H1 (cell line): ENCODE measurements at regions not wholly inside any gene's neighbourhood (a gene's known extent, or its start where the extent isn't known, plus 50 kb on each side); places are given as distances from the start of the nearest gene placed in this dataset.

ENCODE experiments used
- CTCF ChIA-PET: fragments of 300-600 bp; sonication (Branson Sonifier 250); formaldehyde crosslinking; loops from one replicate; lab custom pipeline; 2021; ENCODE audit not compliant: partially characterized antibody; lab: Charles Lee
- POLR2A ChIA-PET: fragments of 300-600 bp; sonication (Branson Sonifier 250); formaldehyde crosslinking; loops from one replicate; lab custom pipeline; 2021; ENCODE audit warnings: inconsistent platforms; ENCODE audit not compliant: partially characterized antibody; lab: Charles Lee
- DNase-seq, 2 experiments: peaks; one replicate each; pipeline versions ENCODE4 v3.0.0 to v3.0.0-alpha.2; 2010 to 2022; ENCODE audit warnings: low spot score in 2 of 2, low read depth in 1 of 2, mixed read lengths in 1 of 2
- FAIRE-seq: peaks from 2 replicates; lab custom pipeline; 2011; peaks lifted over from hg19 to GRCh38; lab: Jason Lieb, UNC
- H2AFZ ChIP-seq: 2 replicates; pipeline ENCODE4 v1.8.1; 2012; ENCODE audit warnings: low read length, inconsistent platforms
- H2AK5ac ChIP-seq: 2 replicates; pipeline ENCODE4 v1.6.1; 2013; ENCODE audit warnings: low read depth, low read length
- H2BK120ac ChIP-seq: replicated peaks from 2 replicates; pipeline ENCODE3; 2013; ENCODE audit warnings: low read depth, low read length, inconsistent platforms
- H2BK12ac ChIP-seq: 2 replicates; pipeline ENCODE4 v1.6.1; 2013; ENCODE audit warnings: low read depth, low read length
- H2BK15ac ChIP-seq: 2 replicates; pipeline ENCODE4 v1.6.1; 2013; ENCODE audit warnings: low read length
- H2BK20ac ChIP-seq: 2 replicates; pipeline ENCODE4 v1.6.1; 2013; ENCODE audit warnings: low read length
- H2BK5ac ChIP-seq: 2 replicates; pipeline ENCODE4 v1.6.1; 2013; ENCODE audit warnings: low read depth, low read length
- H3K14ac ChIP-seq: 2 replicates; pipeline ENCODE4 v1.6.1; 2013; ENCODE audit warnings: inconsistent platforms; ENCODE audit not compliant: insufficient read length
- H3K18ac ChIP-seq: 2 replicates; pipeline ENCODE4 v1.6.1; 2013; ENCODE audit warnings: low read length; ENCODE audit errors: extremely low read depth
- H3K23ac ChIP-seq: 2 replicates; pipeline ENCODE4 v1.6.1; 2013; ENCODE audit warnings: inconsistent platforms; ENCODE audit not compliant: insufficient read length
- H3K23me2 ChIP-seq: 2 replicates; pipeline ENCODE4 v1.6.1; 2013; ENCODE audit warnings: low read depth, low read length
- H3K27ac ChIP-seq: 2 replicates; pipeline ENCODE4 v1.6.1; 2011; ENCODE audit warnings: low read depth, low read length, inconsistent platforms
- H3K27me3 ChIP-seq, 4 experiments: replicated peaks in 1 of 4; 1 replicate in 1 of 4; 2 replicates in 3 of 4; pipeline versions ENCODE4 v1.6.1 to v1.8.1; 2011 to 2013; ENCODE audit warnings: low read length in 3 of 4, mild to moderate bottlenecking in 3 of 4, inconsistent platforms in 2 of 4, mixed read lengths in 2 of 4, moderate library complexity in 1 of 4; ENCODE audit not compliant: control insufficient read depth in 3 of 4, insufficient read depth in 3 of 4; ENCODE audit errors: extremely low read depth in 1 of 4
- H3K36me3 ChIP-seq, 4 experiments: 2 replicates each; pipeline versions ENCODE4 v1.6.1 to v1.8.1; 2011 to 2013; ENCODE audit warnings: mild to moderate bottlenecking in 4 of 4, low read length in 3 of 4, moderate library complexity in 2 of 4, control low read depth in 1 of 4, inconsistent platforms in 1 of 4; ENCODE audit not compliant: insufficient read depth in 4 of 4, control insufficient read depth in 2 of 4
- H3K4ac ChIP-seq: replicated peaks from 2 replicates; pipeline ENCODE3; 2013; ENCODE audit warnings: low read length, low read depth, mixed read lengths, inconsistent platforms; ENCODE audit not compliant: insufficient read length
- H3K4me1 ChIP-seq, 4 experiments: replicated peaks in 1 of 4; 1 replicate in 1 of 4; 2 replicates in 3 of 4; pipeline versions ENCODE4 v1.6.1 to v1.8.1; 2011 to 2013; ENCODE audit warnings: low read length in 3 of 4, inconsistent platforms in 2 of 4, mixed read lengths in 1 of 4; ENCODE audit not compliant: insufficient read depth in 4 of 4, control insufficient read depth in 3 of 4
- H3K4me2 ChIP-seq, 2 experiments: 2 replicates each; pipeline versions ENCODE4 v1.6.1 to v1.8.1; 2011 to 2013; ENCODE audit warnings: low read depth in 2 of 2, low read length in 2 of 2, control low read depth in 1 of 2, inconsistent platforms in 1 of 2, mild to moderate bottlenecking in 1 of 2; ENCODE audit not compliant: insufficient read depth in 1 of 2
- H3K4me3 ChIP-seq, 4 experiments: fragments of 200-600, 300-600 bp in 1 of 4; sonication (generic), shearing (Covaris generic), sonication (Bioruptor Twin) in 1 of 4; 2 replicates each; pipeline versions ENCODE4 v1.5.1 to v1.8.1; 2011 to 2016; ENCODE audit warnings: low read length in 4 of 4, low read depth in 3 of 4, control low read depth in 2 of 4, inconsistent platforms in 2 of 4, mild to moderate bottlenecking in 2 of 4, mixed read lengths in 1 of 4, moderate library complexity in 1 of 4; ENCODE audit not compliant: insufficient read depth in 2 of 4; ENCODE audit errors: extremely low read depth in 1 of 4
- H3K56ac ChIP-seq: replicated peaks from 2 replicates; pipeline ENCODE3; 2013; ENCODE audit warnings: low read depth, mild to moderate bottlenecking, mixed read lengths, low read length, inconsistent platforms; ENCODE audit not compliant: insufficient read length
- H3K79me1 ChIP-seq: 2 replicates; pipeline ENCODE4 v1.6.1; 2013; ENCODE audit warnings: low read depth, low read length, control low read depth
- H3K79me2 ChIP-seq, 2 experiments: 2 replicates each; pipeline versions ENCODE4 v1.6.1 to v1.8.1; 2012 to 2013; ENCODE audit warnings: low read length in 2 of 2, mild to moderate bottlenecking in 2 of 2, inconsistent platforms in 1 of 2; ENCODE audit not compliant: insufficient read depth in 2 of 2, control insufficient read depth in 1 of 2
- H3K9ac ChIP-seq, 4 experiments: replicated peaks in 1 of 4; 1 replicate in 1 of 4; 2 replicates in 3 of 4; pipeline versions ENCODE4 v1.6.1 to v1.8.1; 2011 to 2013; ENCODE audit warnings: low read depth in 3 of 4, low read length in 3 of 4, control low read depth in 2 of 4, mild to moderate bottlenecking in 2 of 4, moderate library complexity in 2 of 4, inconsistent platforms in 1 of 4; ENCODE audit errors: extremely low read depth in 1 of 4
- H3K9me3 ChIP-seq, 2 experiments: 2 replicates each; pipeline versions ENCODE4 v1.6.1 to v1.8.1; 2012 to 2013; ENCODE audit warnings: mild to moderate bottlenecking in 2 of 2, moderate library complexity in 2 of 2, control low read depth in 1 of 2, inconsistent platforms in 1 of 2, low read depth in 1 of 2, low read length in 1 of 2, mixed read lengths in 1 of 2; ENCODE audit not compliant: insufficient read depth in 2 of 2
- H4K20me1 ChIP-seq, 2 experiments: replicated peaks in 1 of 2; 2 replicates each; pipeline versions ENCODE3 to v1.8.1; 2011 to 2013; ENCODE audit warnings: inconsistent platforms in 2 of 2, low read length in 2 of 2, mild to moderate bottlenecking in 1 of 2; ENCODE audit not compliant: insufficient read depth in 2 of 2, control insufficient read depth in 1 of 2
- H4K5ac ChIP-seq: 2 replicates; pipeline ENCODE4 v1.6.1; 2013; ENCODE audit warnings: low read length, low read depth, mixed read lengths, inconsistent platforms; ENCODE audit not compliant: insufficient read length
- H4K8ac ChIP-seq: 2 replicates; pipeline ENCODE4 v1.8.0; 2013; ENCODE audit warnings: mild to moderate bottlenecking, moderate library complexity, low read length, inconsistent platforms; ENCODE audit not compliant: insufficient read depth; ENCODE audit errors: extremely low read depth
- H4K91ac ChIP-seq: replicated peaks from 2 replicates; pipeline ENCODE3; 2013; ENCODE audit warnings: low read length, mixed read lengths, inconsistent platforms; ENCODE audit not compliant: insufficient read length
- EGR1 ChIP-seq: IDR thresholded peaks from 2 replicates; pipeline ENCODE4 v1.6.1; 2011; ENCODE audit warnings: low read depth, low read length, borderline replicate concordance
- HDAC6 ChIP-seq: IDR thresholded peaks from one replicate; pipeline ENCODE4 v1.7.1; 2012; ENCODE audit warnings: low read depth, mild to moderate bottlenecking, inconsistent platforms, low read length, moderate library complexity
- POLR2A ChIP-seq, 2 experiments: IDR thresholded peaks; 1 replicate in 1 of 2; 2 replicates in 1 of 2; pipeline ENCODE4 v1.6.1; 2011; ENCODE audit warnings: low read depth in 2 of 2, low read length in 2 of 2, mild to moderate bottlenecking in 2 of 2; ENCODE audit errors: control extremely low read depth in 1 of 2
- RBBP5 ChIP-seq: IDR thresholded peaks from 2 replicates; pipeline ENCODE4 v1.7.1; 2012; ENCODE audit warnings: low read depth, mild to moderate bottlenecking, inconsistent platforms, low read length, moderate library complexity, borderline replicate concordance
- RNF2 ChIP-seq: fragments of 200-900, 300-1000 bp; sonication (generic); IDR thresholded peaks from 2 replicates; pipeline ENCODE4 v1.7.1; 2016; ENCODE audit warnings: borderline replicate concordance, low read depth, mild to moderate bottlenecking, antibody characterized with exemption, low read length; ENCODE audit not compliant: poor library complexity, severe bottlenecking; ENCODE audit errors: missing control alignments
- SIRT6 ChIP-seq: IDR thresholded peaks from one replicate; pipeline ENCODE4 v1.7.1; 2012; ENCODE audit warnings: low read length, inconsistent platforms
- SIX5 ChIP-seq: IDR thresholded peaks from 2 replicates; pipeline ENCODE4 v1.6.1; 2011; ENCODE audit warnings: mild to moderate bottlenecking, low read depth, low read length
- SP4 ChIP-seq: IDR thresholded peaks from 2 replicates; pipeline ENCODE4 v1.6.1; 2012; ENCODE audit warnings: low read length, inconsistent platforms
- SRF ChIP-seq: IDR thresholded peaks from 2 replicates; pipeline ENCODE4 v1.6.1; 2011; ENCODE audit warnings: mild to moderate bottlenecking, low read depth, low read length, moderate library complexity
- YY1 ChIP-seq: IDR thresholded peaks from 2 replicates; pipeline ENCODE4 v1.6.1; 2011; ENCODE audit warnings: low read depth, mild to moderate bottlenecking, low read length
- WGBS, 2 experiments: shearing (Covaris generic) in 1 of 2; methylation state at CpG; one replicate each; pipeline versions ENCODE4 v1.1.6 to v1.1.7; 2013 to 2015; ENCODE audit warnings: low lambda C conversion rate in 2 of 2, mixed read lengths in 2 of 2, inconsistent platforms in 1 of 2, low coverage in 1 of 2, missing lambda C conversion rate in 1 of 2; ENCODE audit not compliant: insufficient replicate concordance in 2 of 2, insufficient coverage in 1 of 2, insufficient read length in 1 of 2; ENCODE audit errors: extremely low coverage in 1 of 2, missing lambda C conversion rate in 1 of 2; 5-methylcytosine and 5-hydroxymethylcytosine counted together
- TF ChIP-seq, protein P1 (sequence below): IDR thresholded peaks from 2 replicates; pipeline ENCODE4 v1.6.1; 2012; ENCODE audit warnings: low read length, inconsistent platforms
- TF ChIP-seq, protein P2 (sequence below): IDR thresholded peaks from 2 replicates; pipeline ENCODE4 v1.6.1; 2012; ENCODE audit warnings: inconsistent platforms

DNA sequence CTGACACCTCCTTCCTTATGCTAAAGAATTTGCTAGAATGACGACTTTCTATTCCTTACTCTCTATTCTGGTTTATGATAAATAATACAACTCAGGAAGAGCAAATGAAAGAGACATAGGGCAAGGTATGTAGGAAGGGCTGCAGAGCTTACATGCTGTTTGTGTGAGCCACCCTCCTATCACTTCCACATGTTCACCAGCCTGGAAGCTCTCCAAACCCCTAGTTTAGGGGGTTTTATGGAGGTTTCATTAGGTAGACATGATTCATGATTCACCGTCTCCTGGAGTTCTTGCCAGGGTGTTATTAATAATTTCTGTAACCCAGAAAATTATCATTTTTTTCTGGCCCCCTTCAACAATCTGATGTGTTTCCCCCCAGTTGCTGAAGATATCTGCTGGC is 172.1 kb upstream of the COL8A1 start:
- H3K56ac ChIP-seq: no peak overlapping the region
- H4K91ac ChIP-seq: no peak overlapping the region
- H2AK5ac ChIP-seq: no peak overlapping the region
- H3K4me3 ChIP-seq: no peak overlapping the region
- POLR2A ChIA-PET: no interaction called here
- no peaks in the 10 kb centered on the region for H4K20me1 ChIP-seq
- H3K9ac ChIP-seq: no peak overlapping the region
- H2BK12ac ChIP-seq: no peak overlapping the region
- H4K5ac ChIP-seq: no peak overlapping the region
- H3K27ac ChIP-seq: no peak overlapping the region
- H4K8ac ChIP-seq: no peak overlapping the region
- H2AFZ ChIP-seq: no peak overlapping the region
- no peak overlapping the region for H3K23ac ChIP-seq
- FAIRE-seq (no peak), DNase-seq (no peak)
- H3K27me3 ChIP-seq: peaks cover 0 to 1% (median 0%) of the 10 kb centered on the region in 4 experiments; a peak in 1 of 7 replicates
- H3K79me2 ChIP-seq: no peaks in the 10 kb centered on the region
- H3K18ac ChIP-seq: no peak overlapping the region
- H3K4me1 ChIP-seq: no peaks in the 10 kb centered on the region
- TF ChIP-seq RBBP5 (no peak), POLR2A (IDR thresholded peaks at IDR 0.05; ENCODE audit: control extremely low read depth in 1 of 2, low read depth in 2 of 2, low read length in 2 of 2) (no peak), HDAC6 (no peak), SP4 (no peak), EGR1 (no peak), SIRT6 (no peak), SIX5 (no peak), RNF2 (no peak), SRF (no peak), YY1 (no peak)
- TF ChIP-seq, protein P1, sequence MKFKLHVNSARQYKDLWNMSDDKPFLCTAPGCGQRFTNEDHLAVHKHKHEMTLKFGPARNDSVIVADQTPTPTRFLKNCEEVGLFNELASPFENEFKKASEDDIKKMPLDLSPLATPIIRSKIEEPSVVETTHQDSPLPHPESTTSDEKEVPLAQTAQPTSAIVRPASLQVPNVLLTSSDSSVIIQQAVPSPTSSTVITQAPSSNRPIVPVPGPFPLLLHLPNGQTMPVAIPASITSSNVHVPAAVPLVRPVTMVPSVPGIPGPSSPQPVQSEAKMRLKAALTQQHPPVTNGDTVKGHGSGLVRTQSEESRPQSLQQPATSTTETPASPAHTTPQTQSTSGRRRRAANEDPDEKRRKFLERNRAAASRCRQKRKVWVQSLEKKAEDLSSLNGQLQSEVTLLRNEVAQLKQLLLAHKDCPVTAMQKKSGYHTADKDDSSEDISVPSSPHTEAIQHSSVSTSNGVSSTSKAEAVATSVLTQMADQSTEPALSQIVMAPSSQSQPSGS: no peak
- TF ChIP-seq, protein P2, sequence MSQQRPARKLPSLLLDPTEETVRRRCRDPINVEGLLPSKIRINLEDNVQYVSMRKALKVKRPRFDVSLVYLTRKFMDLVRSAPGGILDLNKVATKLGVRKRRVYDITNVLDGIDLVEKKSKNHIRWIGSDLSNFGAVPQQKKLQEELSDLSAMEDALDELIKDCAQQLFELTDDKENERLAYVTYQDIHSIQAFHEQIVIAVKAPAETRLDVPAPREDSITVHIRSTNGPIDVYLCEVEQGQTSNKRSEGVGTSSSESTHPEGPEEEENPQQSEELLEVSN: no peak
- 85% methylated on average over 2 of the region's 2 CpGs; no CpG with 5 or more reads in 1 of the 2 experiments for WGBS, 2 experiments
- H3K14ac ChIP-seq: no peak overlapping the region
- CTCF ChIA-PET: interaction anchor here (0.9 to 1.4 kb wide), 2 partner anchors 32 to 288 kb away, joined by 3 read pairs; no protein-coding TSS in a partner anchor
- H2BK20ac ChIP-seq: no peak overlapping the region
- no peaks in the 10 kb centered on the region for H3K9me3 ChIP-seq
- H3K4ac ChIP-seq: no peak overlapping the region
- no peak overlapping the region for H2BK5ac ChIP-seq
- no peaks in the 10 kb centered on the region for H3K79me1 ChIP-seq
- H3K4me2 ChIP-seq: no peak overlapping the region
- H3K23me2 ChIP-seq: no peaks in the 10 kb centered on the region
- H2BK120ac ChIP-seq: no peak overlapping the region
- no peak overlapping the region for H2BK15ac ChIP-seq
- H3K36me3 ChIP-seq: no peaks in the 10 kb centered on the region
